ENCODE measurements at regions not wholly inside any gene's neighbourhood (a gene's known extent, or its start where the extent isn't known, plus 50 kb on each side); places are given as distances from the start of the nearest gene placed in this dataset.

GRCh38 chr16:5621826-5622225 is 524.2 kb upstream of the EEF2KMT start:
- no peaks in the 10 kb centered on the region for H3K36me3 ChIP-seq
- intact Hi-C loops (cut with DNase I; ENCODE audit: low total_unique reads) = no loop called here
- TF ChIP-seq POLR2AphosphoS5 (IDR thresholded peaks at IDR 0.05) (no peak), POLR2A (IDR thresholded peaks at IDR 0.05) (no peak), CTCF (IDR thresholded peaks at IDR 0.05) (no peak), EP300 (IDR thresholded peaks at IDR 0.05; ENCODE audit: low read depth) (no peak)
- H3K4me3 ChIP-seq = no peak overlapping the region
- in situ Hi-C loops (cut with MboI; ENCODE audit: low pct_ligation_motif_present in 1 of 4, low pct_unique_long_range_greater_than_20kb in 1 of 4, low sequenced_read_pairs in 3 of 4) = loop anchor here in 2 of 4 donors (25.0 kb wide), 1 partner anchor 385 kb away; no protein-coding TSS in a partner anchor
- DNase-seq = no peak
- WGBS, 2 donors (ENCODE audit: low coverage in 1 of 2) = 48 to 49% methylated on average over 4 of the region's 4 CpGs
- H3K27ac ChIP-seq = no peak overlapping the region
- peaks cover 11% of the 10 kb centered on the region for H3K27me3 ChIP-seq
- no peaks in the 10 kb centered on the region for H3K9me3 ChIP-seq
- H3K4me1 ChIP-seq = no peaks in the 10 kb centered on the region

GRCh38 chr16:5619304-5619703 is 521.7 kb upstream of the EEF2KMT start:
- Histone ChIP-seq H3K27ac (no peak overlapping the region), H3K4me3 (no peak overlapping the region), H3K27me3 (peaks cover 11% of the 10 kb centered on the region), H3K4me1 (peaks cover 0 to 4% (median 0%) of the 10 kb centered on the region in 4 donors), H3K36me3 (no peaks in the 10 kb centered on the region), H3K9me3 (no peaks in the 10 kb centered on the region)
- TF ChIP-seq EP300 (IDR thresholded peaks at IDR 0.05; ENCODE audit: low read depth) (no peak), POLR2AphosphoS5 (IDR thresholded peaks at IDR 0.05) (no peak), CTCF (IDR thresholded peaks at IDR 0.05) (no peak), POLR2A (IDR thresholded peaks at IDR 0.05) (no peak)
- in situ Hi-C loops (cut with MboI; ENCODE audit: low pct_ligation_motif_present in 1 of 4, low pct_unique_long_range_greater_than_20kb in 1 of 4, low sequenced_read_pairs in 3 of 4) = loop anchor here in 2 of 4 donors (25.0 kb wide), 1 partner anchor 382 kb away; no protein-coding TSS in a partner anchor
- 78 to 81% methylated on average over 6 to 8 of the region's 8 CpGs for WGBS, 2 donors (ENCODE audit: low coverage in 1 of 2)
- DNase-seq = no peak
- intact Hi-C loops (cut with DNase I; ENCODE audit: low total_unique reads) = no loop called here

GRCh38 chr16:5616841-5617240 is 519.2 kb upstream of the EEF2KMT start:
- Histone ChIP-seq H3K27ac (no peak overlapping the region), H3K9me3 (no peaks in the 10 kb centered on the region), H3K27me3 (peaks cover 11% of the 10 kb centered on the region), H3K4me1 (peaks cover 0 to 4% (median 0%) of the 10 kb centered on the region in 4 donors), H3K36me3 (no peaks in the 10 kb centered on the region), H3K4me3 (no peak overlapping the region)
- DNase-seq = no peak
- TF ChIP-seq CTCF (IDR thresholded peaks at IDR 0.05) (no peak), EP300 (IDR thresholded peaks at IDR 0.05; ENCODE audit: low read depth) (no peak), POLR2A (IDR thresholded peaks at IDR 0.05) (no peak), POLR2AphosphoS5 (IDR thresholded peaks at IDR 0.05) (no peak)
- in situ Hi-C loops (cut with MboI; ENCODE audit: low pct_ligation_motif_present in 1 of 4, low pct_unique_long_range_greater_than_20kb in 1 of 4, low sequenced_read_pairs in 3 of 4) (loop anchor here in 2 of 4 donors (25.0 kb wide), 1 partner anchor 380 kb away; no protein-coding TSS in a partner anchor), intact Hi-C loops (cut with DNase I; ENCODE audit: low total_unique reads) (no loop called here)
- 66 to 76% methylated on average over 4 to 6 of the region's 6 CpGs for whole genome bisulfite sequencing, 2 donors (ENCODE audit: low coverage in 1 of 2)

GRCh38 chr16:5615868-5616642 is 518.5 kb upstream of the EEF2KMT start:
- whole genome bisulfite sequencing, 2 donors (ENCODE audit: low coverage in 1 of 2) = 28 to 80% methylated on average over 1 to 19 of the region's 25 CpGs
- in situ Hi-C loops (cut with MboI; ENCODE audit: low pct_ligation_motif_present in 1 of 4, low pct_unique_long_range_greater_than_20kb in 1 of 4, low sequenced_read_pairs in 3 of 4) (loop anchor here in 2 of 4 donors (25.0 kb wide), 1 partner anchor 379 kb away; no protein-coding TSS in a partner anchor), intact Hi-C loops (cut with DNase I; ENCODE audit: low total_unique reads) (no loop called here)
- H3K27ac ChIP-seq = no peak overlapping the region
- peak; percentile 64 for DNase-seq
- H3K27me3 ChIP-seq = peaks cover 11% of the 10 kb centered on the region
- no peaks in the 10 kb centered on the region for H3K9me3 ChIP-seq
- no peak for TF ChIP-seq EP300 (IDR thresholded peaks at IDR 0.05; ENCODE audit: low read depth)
- no peak for TF ChIP-seq POLR2AphosphoS5 (IDR thresholded peaks at IDR 0.05)
- TF ChIP-seq POLR2A (IDR thresholded peaks at IDR 0.05) = no peak
- peak; percentile 57 to 81 (median 74) for TF ChIP-seq CTCF (IDR thresholded peaks at IDR 0.05)
- H3K36me3 ChIP-seq = no peaks in the 10 kb centered on the region
- H3K4me3 ChIP-seq = no peak overlapping the region
- peaks cover 0 to 4% (median 0%) of the 10 kb centered on the region in 4 donors for H3K4me1 ChIP-seq

Data from transverse colon (tissue), 4 donors.